ENCODE measurements at regions not wholly inside any gene's neighbourhood (a gene's known extent, or its start where the extent isn't known, plus 50 kb on each side); places are given as distances from the start of the nearest gene placed in this dataset.

- no peak for TF ChIP-seq GATA3 (IDR thresholded peaks at IDR 0.05; ENCODE audit: low read depth, low read length)
- TF ChIP-seq GATA2 (IDR thresholded peaks at IDR 0.05; ENCODE audit: low read depth, low read length): no peak
Observed at GRCh38 chr5:152218694-152219093, 186.4 kb downstream of the NMUR2 start.

Data from SH-SY5Y (cell line).